Vagina (tissue), 2 donors: ENCODE measurements at regions not wholly inside any gene's neighbourhood (a gene's known extent, or its start where the extent isn't known, plus 50 kb on each side); places are given as distances from the start of the nearest gene placed in this dataset.

ENCODE experiments used
- DNase-seq, 2 donors: peaks; one replicate each; pipeline ENCODE4 v3.0.0-alpha.2; 2017; ENCODE audit errors: extremely low spot score in 2 of 2
- H3K27ac ChIP-seq: fragments of 200-600 bp; sonication (generic); one replicate; pipeline ENCODE4 v1.5.1; 2019
- H3K27me3 ChIP-seq: fragments of 200-600 bp; sonication (generic); one replicate; pipeline ENCODE4 v1.5.1; 2019
- H3K36me3 ChIP-seq, 2 donors: fragments of 200-600 bp; sonication (generic); one replicate each; pipeline ENCODE4 v1.5.1; 2017 to 2019
- H3K4me1 ChIP-seq: fragments of 200-600 bp; sonication (generic); one replicate; pipeline ENCODE4 v1.5.1; 2019
- H3K4me3 ChIP-seq, 2 donors: fragments of 200-600 bp; sonication (generic); 1 replicate in 1 of 2; 2 replicates in 1 of 2; pipeline ENCODE4 v1.5.1; 2016 to 2019
- H3K9me3 ChIP-seq: fragments of 200-600 bp; sonication (generic); one replicate; pipeline ENCODE4 v1.5.1; 2019
- POLR2A ChIP-seq, 2 donors: fragments of 450-650 bp; IDR thresholded peaks; one replicate each; pipeline ENCODE4 v1.6.1; 2017; ENCODE audit warnings: antibody characterized with exemption in 2 of 2, mild to moderate bottlenecking in 2 of 2, moderate library complexity in 2 of 2
- POLR2AphosphoS5 ChIP-seq, 2 donors: sonication (generic); formaldehyde crosslinking; IDR thresholded peaks; one replicate each; pipeline ENCODE4 v1.9.0; 2017; ENCODE audit warnings: antibody characterized with exemption in 2 of 2, mild to moderate bottlenecking in 2 of 2, low read depth in 1 of 2; ENCODE audit not compliant: insufficient read depth in 1 of 2
- intact Hi-C: fragments of 100-400 bp; cut with DNase I; formaldehyde crosslinking; loops from one replicate; pipeline ENCODE4 v1.15.1; 2023
- TF ChIP-seq, protein P1 (sequence below), 3 experiments: fragments of 450-650 bp in 2 of 3; fragments of 200-600 bp in 1 of 3; sonication (generic) in 1 of 3; IDR thresholded peaks; one replicate each; pipeline ENCODE4 v1.5.1; 2017 to 2019; ENCODE audit warnings: antibody characterized with exemption in 3 of 3, mild to moderate bottlenecking in 2 of 3, moderate library complexity in 2 of 3

DNA sequence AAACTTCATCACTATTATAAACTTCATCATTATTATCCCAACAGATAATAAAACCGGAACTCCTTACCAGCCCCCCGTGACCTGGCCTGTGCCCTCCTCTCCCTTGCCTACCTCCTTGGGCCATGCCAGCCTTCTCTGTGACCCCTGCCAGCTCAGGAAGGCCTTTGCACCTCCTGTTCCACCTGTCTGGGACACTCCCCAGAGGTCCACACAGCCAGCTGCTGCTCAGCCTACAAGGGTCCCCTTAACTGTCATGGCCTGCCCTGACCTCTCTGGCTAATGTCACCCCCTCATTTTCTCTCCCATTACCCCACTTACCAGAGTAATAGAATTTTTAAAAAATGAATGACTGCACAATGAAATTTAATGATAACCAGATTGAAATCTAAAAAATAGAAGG is 121.0 kb downstream of the NCOR2 start:
- H3K4me1 ChIP-seq: peaks cover 8% of the 10 kb centered on the region
- TF ChIP-seq POLR2AphosphoS5 (IDR thresholded peaks at IDR 0.05; ENCODE audit: insufficient read depth in 1 of 2, low read depth in 1 of 2) (no peak), POLR2A (IDR thresholded peaks at IDR 0.05) (no peak)
- TF ChIP-seq, protein P1, sequence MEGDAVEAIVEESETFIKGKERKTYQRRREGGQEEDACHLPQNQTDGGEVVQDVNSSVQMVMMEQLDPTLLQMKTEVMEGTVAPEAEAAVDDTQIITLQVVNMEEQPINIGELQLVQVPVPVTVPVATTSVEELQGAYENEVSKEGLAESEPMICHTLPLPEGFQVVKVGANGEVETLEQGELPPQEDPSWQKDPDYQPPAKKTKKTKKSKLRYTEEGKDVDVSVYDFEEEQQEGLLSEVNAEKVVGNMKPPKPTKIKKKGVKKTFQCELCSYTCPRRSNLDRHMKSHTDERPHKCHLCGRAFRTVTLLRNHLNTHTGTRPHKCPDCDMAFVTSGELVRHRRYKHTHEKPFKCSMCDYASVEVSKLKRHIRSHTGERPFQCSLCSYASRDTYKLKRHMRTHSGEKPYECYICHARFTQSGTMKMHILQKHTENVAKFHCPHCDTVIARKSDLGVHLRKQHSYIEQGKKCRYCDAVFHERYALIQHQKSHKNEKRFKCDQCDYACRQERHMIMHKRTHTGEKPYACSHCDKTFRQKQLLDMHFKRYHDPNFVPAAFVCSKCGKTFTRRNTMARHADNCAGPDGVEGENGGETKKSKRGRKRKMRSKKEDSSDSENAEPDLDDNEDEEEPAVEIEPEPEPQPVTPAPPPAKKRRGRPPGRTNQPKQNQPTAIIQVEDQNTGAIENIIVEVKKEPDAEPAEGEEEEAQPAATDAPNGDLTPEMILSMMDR (IDR thresholded peaks at IDR 0.05): no peak
- H3K27ac ChIP-seq: no peak overlapping the region
- peaks cover 0 to 13% of the 10 kb centered on the region in 2 donors for H3K36me3 ChIP-seq
- H3K27me3 ChIP-seq: no peaks in the 10 kb centered on the region
- DNase-seq: no peak
- no peak overlapping the region for H3K4me3 ChIP-seq
- intact Hi-C loops: no loop called here
- no peaks in the 10 kb centered on the region for H3K9me3 ChIP-seq

GRCh38 chr12:124445826-124446225 is 121.6 kb downstream of the NCOR2 start:
- intact Hi-C loops: no loop called here
- Histone ChIP-seq H3K36me3 (peaks cover 0 to 13% of the 10 kb centered on the region in 2 donors), H3K27ac (no peak overlapping the region)

GRCh38 chr12:124445121-124445718 is 122.2 kb downstream of the NCOR2 start:
- Histone ChIP-seq H3K9me3 (no peaks in the 10 kb centered on the region), H3K27me3 (no peaks in the 10 kb centered on the region), H3K36me3 (peaks cover 0 to 13% of the 10 kb centered on the region in 2 donors), H3K4me3 (no peak overlapping the region), H3K27ac (no peak overlapping the region), H3K4me1 (peaks cover 8% of the 10 kb centered on the region)
- no peak for DNase-seq
- intact Hi-C loops: no loop called here
- TF ChIP-seq, protein P1 (IDR thresholded peaks at IDR 0.05): no peak
- TF ChIP-seq POLR2AphosphoS5 (IDR thresholded peaks at IDR 0.05; ENCODE audit: insufficient read depth in 1 of 2, low read depth in 1 of 2) (no peak), POLR2A (IDR thresholded peaks at IDR 0.05) (no peak)

More at GRCh38 chr12:124445826-124446225, 121.6 kb downstream of the NCOR2 start:
- Histone ChIP-seq H3K27me3 (no peaks in the 10 kb centered on the region), H3K4me1 (peaks cover 7% of the 10 kb centered on the region), H3K4me3 (no peak overlapping the region), H3K9me3 (no peaks in the 10 kb centered on the region)
- no peak for DNase-seq
- TF ChIP-seq POLR2AphosphoS5 (IDR thresholded peaks at IDR 0.05; ENCODE audit: insufficient read depth in 1 of 2, low read depth in 1 of 2): no peak
- TF ChIP-seq, protein P1 (IDR thresholded peaks at IDR 0.05): no peak
- TF ChIP-seq POLR2A (IDR thresholded peaks at IDR 0.05): no peak

DNA sequence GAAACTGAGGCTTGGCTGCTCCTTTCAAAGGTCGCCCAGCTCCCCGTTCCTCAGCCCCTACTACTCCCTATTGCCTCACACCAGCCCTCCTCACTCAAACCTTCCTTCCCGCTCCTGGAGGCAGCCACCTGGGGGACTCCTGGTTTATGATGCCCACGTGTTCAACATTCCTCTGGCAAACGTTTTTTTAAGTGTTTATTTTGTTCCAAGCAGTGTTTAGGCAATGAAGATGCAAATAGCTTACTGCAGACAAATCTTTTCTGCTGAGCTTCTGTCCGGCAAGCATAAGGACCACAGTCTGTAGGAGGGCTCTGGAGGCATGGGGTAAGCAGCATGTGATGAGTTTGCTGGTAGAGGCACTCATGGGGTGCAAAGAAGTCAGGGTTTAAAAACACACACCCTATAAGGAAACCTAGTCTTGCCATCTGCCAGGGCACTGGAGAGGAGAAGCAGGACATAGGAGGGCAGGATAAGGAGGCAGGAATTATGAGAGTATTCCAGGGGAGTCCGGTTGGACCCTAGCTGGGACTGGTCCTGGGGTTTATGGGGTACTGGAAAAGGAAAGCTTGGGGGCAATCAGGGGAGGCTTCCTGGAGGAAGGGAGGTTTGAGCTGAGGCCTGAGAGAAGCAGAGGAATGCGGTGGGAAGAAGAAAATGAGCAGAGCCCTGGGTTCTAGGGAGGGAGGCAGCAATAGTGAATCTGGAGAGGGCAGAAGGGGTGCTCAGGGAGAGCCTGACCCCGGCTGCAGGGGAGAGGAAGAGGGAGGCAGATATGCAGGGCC is 123.3 kb downstream of the NCOR2 start:
- H3K4me1 ChIP-seq: peaks cover 13% of the 10 kb centered on the region
- no peak for TF ChIP-seq POLR2A (IDR thresholded peaks at IDR 0.05)
- TF ChIP-seq, protein P1 (IDR thresholded peaks at IDR 0.05): no peak
- no peak for TF ChIP-seq POLR2AphosphoS5 (IDR thresholded peaks at IDR 0.05; ENCODE audit: insufficient read depth in 1 of 2, low read depth in 1 of 2)
- H3K36me3 ChIP-seq: peaks cover 0 to 13% of the 10 kb centered on the region in 2 donors
- no peaks in the 10 kb centered on the region for H3K27me3 ChIP-seq
- H3K9me3 ChIP-seq: no peaks in the 10 kb centered on the region
- DNase-seq: no peak
- H3K27ac ChIP-seq: no peak overlapping the region
- intact Hi-C loops: no loop called here
- H3K4me3 ChIP-seq: no peak overlapping the region
